ENCODE measurements at regions not wholly inside any gene's neighbourhood (a gene's known extent, or its start where the extent isn't known, plus 50 kb on each side); places are given as distances from the start of the nearest gene placed in this dataset.

GRCh38 chr13:103734837-103735236 is 668.6 kb upstream of the SLC10A2 start:
- TF ChIP-seq CTCF (IDR thresholded peaks at IDR 0.05; ENCODE audit: low read depth, low read length) (no peak), EZH2phosphoT487 (IDR thresholded peaks at IDR 0.05; ENCODE audit: low read depth) (no peak)

Data from OCI-LY3 (cell line).